PC-3 (cell line): ENCODE measurements at regions not wholly inside any gene's neighbourhood (a gene's known extent, or its start where the extent isn't known, plus 50 kb on each side); places are given as distances from the start of the nearest gene placed in this dataset.
"Not testable (repeated sequence)": the region's sequence is repeated elsewhere in the genome, so short reads cannot be mapped to it uniquely, and the experiment has no call there.

ENCODE experiments used
- ATAC-seq: fragments of 200-7000 bp; cut with Tn5 transposase; 2 replicates; pipeline ENCODE4 v1.9.1; 2020; ENCODE audit warnings: mild to moderate bottlenecking, moderate library complexity
- BruUV-seq: library from RNA; stranded (reverse); fragments of 400-500 nt; replicated peaks from 2 replicates; lab custom pipeline; 2021; lab: Mats Ljungman, UMichigan
- CTCF ChIA-PET: fragments of 300-600 bp; sonication (Branson Sonifier 250); formaldehyde crosslinking; loops from one replicate; lab custom pipeline; 2022; ENCODE audit warnings: antibody characterized with exemption; lab: Charles Lee
- POLR2A ChIA-PET: fragments of 300-600 bp; sonication (Branson Sonifier 250); formaldehyde crosslinking; loops from one replicate; lab custom pipeline; 2022; ENCODE audit warnings: antibody characterized with exemption; ENCODE audit not compliant: unreplicated experiment; lab: Charles Lee
- DNase-seq: peaks from one replicate; pipeline ENCODE4 v3.0.0-alpha.2; 2015
- H2AFZ ChIP-seq: fragments of 300-600 bp; sonication (generic); 2 replicates; pipeline ENCODE4 v1.6.0; 2016; ENCODE audit warnings: antibody characterized with exemption, low read length
- H3F3A ChIP-seq: fragments of 300-600 bp; sonication (generic); one replicate; pipeline ENCODE4 v1.6.0; 2017; ENCODE audit warnings: antibody characterized with exemption, low read length, control low read depth, mild to moderate bottlenecking; ENCODE audit not compliant: unreplicated experiment
- H3K27ac ChIP-seq: fragments of 300-600 bp; sonication (generic); 2 replicates; pipeline ENCODE4 v1.5.1; 2016; ENCODE audit warnings: mild to moderate bottlenecking, low read length
- H3K27me3 ChIP-seq: fragments of 300-600 bp; sonication (generic); 2 replicates; pipeline ENCODE4 v1.6.1; 2016; ENCODE audit warnings: low read length, mixed read lengths
- H3K36me3 ChIP-seq: fragments of 300-600 bp; sonication (generic); 2 replicates; pipeline ENCODE4 v1.6.1; 2016; ENCODE audit warnings: low read depth, mixed run types, low read length, mixed read lengths
- H3K4me1 ChIP-seq: fragments of 300-600 bp; sonication (generic); 2 replicates; pipeline ENCODE4 v1.5.1; 2016; ENCODE audit warnings: low read length; ENCODE audit not compliant: insufficient read depth
- H3K4me2 ChIP-seq: fragments of 300-600 bp; sonication (generic); 2 replicates; pipeline ENCODE4 v1.6.0; 2016; ENCODE audit warnings: low read length
- H3K4me3 ChIP-seq: fragments of 300-600 bp; sonication (generic); 2 replicates; pipeline ENCODE4 v1.5.1; 2016; ENCODE audit warnings: mild to moderate bottlenecking, low read length, mixed read lengths
- H3K79me2 ChIP-seq: fragments of 300-600 bp; sonication (generic); 2 replicates; pipeline ENCODE4 v1.6.1; 2017; ENCODE audit warnings: low read length, mixed read lengths
- H3K9ac ChIP-seq: fragments of 300-600 bp; sonication (generic); 2 replicates; pipeline ENCODE4 v1.6.0; 2016; ENCODE audit warnings: mild to moderate bottlenecking, low read length
- H3K9me2 ChIP-seq: fragments of 300-600 bp; sonication (generic); replicated peaks from 2 replicates; pipeline ENCODE4 v1.6.1; 2016; ENCODE audit warnings: mixed run types, low read length, mixed read lengths
- H3K9me3 ChIP-seq: fragments of 300-600 bp; sonication (generic); 2 replicates; pipeline ENCODE4 v1.6.1; 2016; ENCODE audit warnings: low read length, mixed read lengths
- H4K20me1 ChIP-seq: fragments of 300-600 bp; sonication (generic); 2 replicates; pipeline ENCODE4 v1.6.1; 2016; ENCODE audit warnings: low read length, mixed read lengths
- CTCF ChIP-seq: fragments of 300-600 bp; sonication (generic); conservative IDR thresholded peaks from 2 replicates; pipeline ENCODE4 v1.5.1; 2017; ENCODE audit warnings: antibody characterized with exemption, low read depth, mild to moderate bottlenecking, low read length
- EZH2 ChIP-seq: fragments of 300-600 bp; sonication (generic); IDR thresholded peaks from one replicate; pipeline ENCODE4 v1.6.1; 2017; ENCODE audit warnings: antibody characterized with exemption, mild to moderate bottlenecking, low read length; ENCODE audit not compliant: unreplicated experiment
- EZH2phosphoT487 ChIP-seq: fragments of 300-600 bp; sonication (generic); IDR thresholded peaks from 2 replicates; pipeline ENCODE4 v1.6.1; 2018; ENCODE audit warnings: mild to moderate bottlenecking, antibody characterized with exemption, low read length, borderline replicate concordance
- intact Hi-C: fragments of 100-400 bp; cut with micrococcal nuclease; formaldehyde crosslinking; loops from 2 replicates; pipeline ENCODE4 v1.9.0; 2023

- CTCF ChIA-PET = not testable (repeated sequence)
These were observed 150.9 kb upstream of the TEX13D start for GRCh38 chrX:124181515-124181914.

GRCh38 chrX:124190440-124190839 is 142.0 kb upstream of the TEX13D start:
- DNase-seq (no peak), ATAC-seq (no peak)
- intact Hi-C loops = no loop called here
- H3K79me2 ChIP-seq = no peaks in the 10 kb centered on the region
- no peaks in the 10 kb centered on the region for H3K9me3 ChIP-seq
- no peak overlapping the region for H2AFZ ChIP-seq
- H4K20me1 ChIP-seq = no peaks in the 10 kb centered on the region
- CTCF ChIA-PET = no interaction called here
- no peaks in the 10 kb centered on the region for H3K4me1 ChIP-seq
- H3K27ac ChIP-seq = no peak overlapping the region
- no peak overlapping the region for H3K4me2 ChIP-seq
- H3F3A ChIP-seq = no peaks in the 10 kb centered on the region
- H3K27me3 ChIP-seq = no peaks in the 10 kb centered on the region
- H3K4me3 ChIP-seq = no peak overlapping the region
- BruUV-seq = no TSS peak
- no peaks in the 10 kb centered on the region for H3K9me2 ChIP-seq
- H3K9ac ChIP-seq = no peak overlapping the region
- H3K36me3 ChIP-seq = no peaks in the 10 kb centered on the region
- no peak for TF ChIP-seq CTCF
- no peak for TF ChIP-seq EZH2
- TF ChIP-seq EZH2phosphoT487 = no peak
- POLR2A ChIA-PET = no interaction called here

More at GRCh38 chrX:124181515-124181914, 150.9 kb upstream of the TEX13D start:
- H2AFZ ChIP-seq, intact Hi-C loops, H3K4me1 ChIP-seq, POLR2A ChIA-PET, ATAC-seq, H3K36me3 ChIP-seq, H3K27ac ChIP-seq, H3K4me3 ChIP-seq, H3K9me2 ChIP-seq, H4K20me1 ChIP-seq, H3K9ac ChIP-seq, BruUV-seq, H3K27me3 ChIP-seq, DNase-seq, H3K79me2 ChIP-seq, H3K4me2 ChIP-seq, H3K9me3 ChIP-seq, H3F3A ChIP-seq: not testable (repeated sequence)

GRCh38 chrX:124194199-124194598 is 138.3 kb upstream of the TEX13D start:
- ATAC-seq = no peak
- no peak for TF ChIP-seq EZH2phosphoT487
- TF ChIP-seq CTCF = no peak
- TF ChIP-seq EZH2 = no peak
- Histone ChIP-seq H3K27ac (no peak overlapping the region), H3K9me3 (no peaks in the 10 kb centered on the region), H4K20me1 (no peaks in the 10 kb centered on the region), H3F3A (no peaks in the 10 kb centered on the region), H3K36me3 (no peaks in the 10 kb centered on the region), H3K4me1 (no peaks in the 10 kb centered on the region), H3K9me2 (no peaks in the 10 kb centered on the region), H3K27me3 (no peaks in the 10 kb centered on the region), H3K4me3 (no peak overlapping the region), H2AFZ (no peak overlapping the region), H3K79me2 (no peaks in the 10 kb centered on the region), H3K9ac (no peak overlapping the region), H3K4me2 (no peak overlapping the region)
- ChIA-PET CTCF (no interaction called here), POLR2A (no interaction called here)
- BruUV-seq = no TSS peak
- no peak for DNase-seq
- intact Hi-C loops = no loop called here
